G401 (cell line): ENCODE measurements at regions not wholly inside any gene's neighbourhood (a gene's known extent, or its start where the extent isn't known, plus 50 kb on each side); places are given as distances from the start of the nearest gene placed in this dataset.

ENCODE experiments used
- DNase-seq: peaks from one replicate; pipeline ENCODE4 v3.0.0-alpha.2; 2015; ENCODE audit warnings: low spot score
- in situ Hi-C: cut with HindIII; loops from 2 replicates; pipeline ENCODE4 v1.10.0; 2016; ENCODE audit warnings: low sequenced_read_pairs, mixed read lengths

- DNase-seq = no peak
- in situ Hi-C loops = no loop called here
Measured at GRCh38 chr7:32428546-32428945, 61.6 kb downstream of the LSM5 start.

DNA sequence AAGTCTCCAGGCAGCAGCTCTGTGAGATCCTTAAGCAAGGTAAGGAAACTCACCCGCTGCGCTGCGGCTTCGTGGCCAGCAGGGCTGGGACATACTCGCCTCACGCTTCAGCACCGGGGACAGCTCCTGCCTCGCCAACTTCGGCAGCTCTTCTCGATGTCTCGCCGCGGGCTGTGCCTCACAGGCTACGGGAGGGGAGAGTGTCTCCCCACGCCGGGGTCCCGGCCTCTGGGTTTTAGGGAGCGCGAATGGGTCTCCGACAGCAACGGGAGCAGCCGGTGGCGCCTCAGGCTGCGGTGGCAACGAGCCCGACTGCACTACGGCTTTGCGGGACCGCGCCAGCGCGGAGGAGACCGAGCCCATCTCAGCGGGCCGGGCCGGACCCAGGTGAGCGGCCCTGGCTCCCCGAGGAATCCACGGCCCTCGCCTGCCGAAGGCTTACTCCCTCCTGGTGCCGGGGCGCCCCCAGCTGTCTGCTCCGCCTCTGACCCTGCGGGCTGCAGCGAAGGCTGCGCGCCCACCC, 62.4 kb downstream of the LSM5 start:
- in situ Hi-C loops = no loop called here
- DNase-seq = peak; percentile 53

DNA sequence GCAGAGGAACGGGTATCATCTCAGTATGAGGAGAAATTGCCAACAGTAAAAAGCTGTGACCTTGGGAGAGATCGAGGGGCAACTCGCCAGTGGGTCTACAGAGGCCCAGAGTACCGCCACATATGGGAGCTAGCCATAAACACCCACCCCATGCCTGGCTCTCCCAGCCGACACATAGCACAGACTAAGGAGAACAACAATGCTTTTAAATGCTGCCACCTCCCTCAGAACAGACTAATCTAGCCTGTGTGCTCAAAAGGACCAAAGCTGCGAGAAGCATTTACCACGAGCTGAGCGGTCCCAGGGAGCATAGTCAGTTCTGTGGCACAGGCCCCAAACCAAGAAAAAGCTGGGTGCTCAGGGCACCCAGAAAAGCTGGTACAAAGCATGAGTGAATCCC, 73.3 kb downstream of the LSM5 start:
- DNase-seq = no peak
- in situ Hi-C loops = no loop called here

- in situ Hi-C loops = no loop called here
Measured at GRCh38 chr7:32415936-32416335, 74.2 kb downstream of the LSM5 start.

DNA sequence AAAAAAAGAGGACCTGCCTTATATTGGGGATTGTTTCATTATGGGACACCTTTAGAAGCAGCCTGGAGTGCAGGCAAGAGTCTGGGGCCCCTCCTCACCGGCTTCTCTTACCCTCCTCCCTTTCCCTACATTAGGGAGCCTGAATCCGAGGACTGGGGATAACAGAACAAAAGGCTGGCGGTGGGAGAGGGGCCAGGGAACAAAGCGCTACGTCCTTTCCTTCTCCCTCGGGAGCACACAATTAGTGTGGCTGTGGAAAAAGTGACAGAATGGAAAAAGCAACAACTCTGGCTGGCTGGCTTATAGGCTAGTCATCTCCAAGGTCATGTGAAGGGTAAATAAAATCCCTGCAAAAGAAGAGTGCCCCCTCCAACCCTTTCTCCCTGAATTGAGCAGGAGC, 74.7 kb downstream of the LSM5 start:
- in situ Hi-C loops = no loop called here
- no peak for DNase-seq

More at GRCh38 chr7:32415936-32416335, 74.2 kb downstream of the LSM5 start:
- DNase-seq = no peak

GRCh38 chr7:32412471-32412870, 77.7 kb downstream of the LSM5 start:
- no peak for DNase-seq
- in situ Hi-C loops = no loop called here

DNA sequence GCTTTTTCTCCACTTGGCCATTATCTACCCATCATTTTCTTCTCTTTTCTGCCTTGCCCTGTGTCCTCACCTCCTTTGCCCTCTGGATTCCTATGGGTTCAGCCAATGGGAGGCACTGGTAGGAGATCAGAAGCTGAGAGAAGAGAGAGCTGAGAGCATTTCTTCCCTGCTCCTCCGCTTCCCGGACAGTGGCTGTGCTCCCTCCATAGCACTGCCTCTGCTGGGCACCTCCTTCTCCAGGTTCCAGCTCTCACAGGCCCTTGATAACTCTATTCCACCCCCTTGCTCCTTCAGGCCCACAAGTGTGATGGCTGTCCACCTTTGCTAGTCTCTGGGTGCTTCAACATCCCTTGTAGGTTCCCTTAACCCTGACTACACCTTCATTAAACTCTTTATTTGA, 79.6 kb downstream of the LSM5 start:
- DNase-seq = no peak
- in situ Hi-C loops = no loop called here

- in situ Hi-C loops = no loop called here
- no peak for DNase-seq
Measured at GRCh38 chr7:32406386-32406785, 83.8 kb downstream of the LSM5 start.

DNA sequence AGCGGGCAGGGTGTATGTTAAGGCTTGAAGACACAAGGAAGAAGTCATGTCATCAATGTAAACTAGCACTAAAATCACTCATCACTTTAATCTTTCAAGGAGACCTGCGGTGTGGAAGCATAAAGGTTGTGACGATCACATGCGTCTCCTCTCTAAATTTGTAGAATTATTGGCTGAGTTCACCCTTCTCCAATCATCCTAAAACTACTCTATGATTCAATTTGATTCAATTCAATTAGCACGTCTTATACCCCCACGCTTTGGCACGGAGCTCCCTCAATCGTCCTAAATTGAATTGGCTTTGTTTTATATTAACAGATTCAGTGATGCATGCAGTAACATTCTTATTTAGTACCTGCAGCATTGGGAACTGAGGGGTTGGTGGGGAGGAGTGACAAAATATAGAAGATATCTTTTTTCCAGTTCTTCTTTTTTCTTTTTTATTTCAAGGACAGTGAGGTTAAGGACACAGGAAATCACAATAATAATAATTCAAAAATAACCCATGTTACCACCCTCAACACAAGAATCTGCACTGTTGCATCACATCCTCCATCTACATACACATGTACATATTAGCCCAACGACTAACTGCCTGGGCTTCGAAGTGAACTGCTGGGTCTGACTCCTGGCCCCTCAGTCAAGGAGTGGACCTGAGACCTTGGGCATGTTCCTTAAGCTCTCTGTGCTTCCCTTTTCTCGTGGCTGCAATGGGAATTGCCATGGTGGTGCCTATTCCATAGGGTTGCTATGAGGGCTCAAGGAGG, 86.5 kb downstream of the LSM5 start:
- no peak for DNase-seq
- in situ Hi-C loops = no loop called here

GRCh38 chr7:32400676-32401075, 89.5 kb downstream of the LSM5 start:
- no peak for DNase-seq
- in situ Hi-C loops = no loop called here

DNA sequence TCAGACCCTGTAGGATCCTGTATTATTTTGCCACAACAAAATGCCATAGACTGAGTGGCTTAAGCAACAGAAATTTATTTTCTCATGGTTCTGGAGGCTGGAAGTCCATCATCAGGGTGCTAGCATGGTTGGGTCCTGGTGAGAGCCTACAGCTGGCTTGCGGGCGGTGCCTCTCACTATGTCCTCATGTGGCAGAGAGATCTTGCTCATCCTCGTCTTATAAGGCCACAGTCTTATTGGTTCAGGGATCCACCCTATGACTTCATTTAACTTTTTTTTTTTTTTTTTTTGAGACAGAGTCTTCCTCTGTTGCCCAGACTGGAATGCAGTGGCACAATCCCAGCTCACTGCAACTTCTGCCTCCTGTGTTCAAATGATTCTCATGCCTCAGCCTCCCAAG, 90.9 kb downstream of the LSM5 start:
- in situ Hi-C loops = no loop called here
- no peak for DNase-seq

DNA sequence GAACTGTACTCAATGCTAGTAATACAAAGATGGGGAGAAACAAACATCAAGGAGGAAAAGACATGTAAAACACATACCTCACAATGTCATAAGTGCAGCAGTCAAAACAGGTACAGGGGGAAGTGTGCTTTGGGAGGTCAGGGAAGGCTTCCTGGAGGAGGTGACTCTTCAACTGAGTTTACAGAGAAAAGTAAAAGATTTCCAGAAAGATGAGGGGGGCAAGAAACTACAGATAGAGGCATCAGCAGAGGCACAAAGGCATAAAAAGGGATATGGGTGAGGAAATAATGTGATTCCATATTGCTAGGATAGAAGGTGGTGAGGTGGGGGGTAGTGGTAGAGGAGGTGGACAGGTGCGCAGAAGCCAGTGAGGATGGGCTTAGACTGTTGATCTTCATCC, 95.0 kb downstream of the LSM5 start:
- in situ Hi-C loops = no loop called here
- DNase-seq = no peak

GRCh38 chr7:32393861-32394260, 96.3 kb downstream of the LSM5 start:
- in situ Hi-C loops = no loop called here
- no peak for DNase-seq

DNA sequence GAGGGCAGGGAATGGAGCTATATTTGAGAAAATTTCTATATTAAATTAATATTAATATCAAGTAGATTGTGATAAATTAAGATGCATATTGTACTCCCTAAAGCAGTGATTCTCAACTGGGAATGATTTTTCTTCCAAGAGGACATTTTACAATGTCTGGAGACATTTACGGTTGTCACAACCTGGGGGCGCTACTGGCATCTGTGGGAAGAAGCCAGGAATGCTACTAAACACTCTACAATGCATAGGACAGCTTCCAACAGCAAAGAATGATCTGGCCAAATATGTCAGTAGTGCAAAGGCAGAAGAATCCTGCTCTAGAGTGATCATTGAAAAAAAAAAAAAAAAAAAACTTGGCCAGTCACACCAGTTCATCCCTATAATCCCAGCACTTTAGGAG, 100.0 kb downstream of the LSM5 start:
- in situ Hi-C loops = no loop called here
- DNase-seq = no peak

- no peak for DNase-seq
- in situ Hi-C loops = no loop called here
Measured at GRCh38 chr7:32385316-32385956, 104.7 kb downstream of the LSM5 start.

GRCh38 chr7:32381024-32381601, 109.1 kb downstream of the LSM5 start:
- in situ Hi-C loops = no loop called here
- DNase-seq = no peak

DNA sequence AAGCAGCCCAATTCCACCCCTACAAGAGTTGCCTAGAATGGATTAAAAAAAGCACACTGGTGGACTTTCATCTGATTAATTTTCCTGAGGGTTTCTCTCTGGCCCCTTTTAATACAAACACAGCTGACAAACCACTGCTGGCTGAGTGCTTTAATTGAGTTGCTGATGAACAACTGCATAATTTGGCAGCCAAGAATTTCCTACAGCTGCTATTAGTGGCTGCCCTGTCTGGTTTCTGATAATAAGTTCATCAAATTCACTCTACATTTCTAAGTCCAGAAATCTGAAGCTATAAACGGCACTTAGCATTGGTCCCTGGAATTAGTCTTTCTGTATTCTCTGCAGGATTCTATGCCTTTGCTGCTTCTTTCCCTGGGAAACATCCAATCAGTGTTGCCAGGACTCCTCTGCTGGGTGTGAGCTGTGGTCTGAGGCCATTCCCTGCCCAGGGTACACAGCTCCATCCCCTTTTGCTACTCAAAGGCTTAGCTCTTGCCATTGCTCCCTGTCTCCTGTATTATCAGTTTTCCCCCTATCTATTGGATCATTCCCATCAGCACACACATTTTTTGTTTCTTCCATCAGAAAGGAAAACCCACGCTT, 110.6 kb downstream of the LSM5 start:
- in situ Hi-C loops = no loop called here
- DNase-seq = no peak

GRCh38 chr7:32378988-32379387, 111.2 kb downstream of the LSM5 start:
- no peak for DNase-seq
- in situ Hi-C loops = no loop called here

GRCh38 chr7:32364581-32364980, 125.6 kb downstream of the LSM5 start:
- DNase-seq = no peak
- in situ Hi-C loops = no loop called here

DNA sequence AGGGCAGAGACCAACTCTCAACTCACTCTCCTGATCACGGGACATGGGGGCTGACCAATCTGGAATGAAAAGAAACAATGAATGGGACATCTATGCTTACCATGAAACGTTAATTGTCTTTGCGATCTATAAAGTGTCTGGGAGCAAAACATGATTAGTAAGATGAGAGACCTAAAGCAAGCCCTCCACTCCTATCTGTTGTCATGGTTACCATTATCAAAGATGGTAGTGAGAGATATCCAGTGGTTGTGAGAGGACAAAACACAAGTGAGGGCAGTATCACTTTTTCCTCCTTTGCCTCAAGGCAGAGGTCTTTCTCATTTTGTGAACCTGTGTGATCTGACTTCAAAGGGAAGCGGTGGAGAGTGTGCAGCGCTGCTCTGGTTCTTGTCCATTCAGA, 130.1 kb downstream of the LSM5 start:
- no peak for DNase-seq
- in situ Hi-C loops = no loop called here
